HG02938 (cell line): ENCODE measurements at regions not wholly inside any gene's neighbourhood (a gene's known extent, or its start where the extent isn't known, plus 50 kb on each side); places are given as distances from the start of the nearest gene placed in this dataset.
A peak's percentile ranks its signal among the peaks of the same experiment; 100 is the strongest.
"Not testable (repeated sequence)": the region's sequence is repeated elsewhere in the genome, so short reads cannot be mapped to it uniquely, and the experiment has no call there.

Experiments used
- ATAC-seq: cut with Tn5 transposase; IDR thresholded peaks from one replicate; pipeline ENCODE4 v1.9.1; 2021; ENCODE audit warnings: mild to moderate bottlenecking, moderate library complexity; ENCODE audit not compliant: unreplicated experiment

DNA sequence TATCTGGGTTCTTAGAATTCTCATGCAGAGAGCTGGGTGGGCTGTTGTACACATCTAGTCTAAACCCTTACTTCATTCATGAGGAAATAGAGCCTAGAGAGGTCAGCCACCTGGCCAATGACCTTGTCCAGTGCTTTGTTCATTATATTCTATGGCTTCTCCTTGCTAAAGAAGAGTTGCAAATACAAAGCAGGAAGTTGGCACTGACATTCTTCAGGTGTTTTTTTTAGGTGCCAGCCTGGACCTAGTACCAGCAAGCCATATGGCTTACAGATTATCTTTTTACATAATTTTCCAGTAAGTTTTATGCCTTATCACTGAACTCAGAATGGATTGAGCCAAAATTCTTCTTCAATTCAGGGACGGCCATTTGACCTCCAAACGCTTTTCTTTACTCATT lies 54.7 kb upstream of the PGM2 start:
- ATAC-seq = no peak

DNA sequence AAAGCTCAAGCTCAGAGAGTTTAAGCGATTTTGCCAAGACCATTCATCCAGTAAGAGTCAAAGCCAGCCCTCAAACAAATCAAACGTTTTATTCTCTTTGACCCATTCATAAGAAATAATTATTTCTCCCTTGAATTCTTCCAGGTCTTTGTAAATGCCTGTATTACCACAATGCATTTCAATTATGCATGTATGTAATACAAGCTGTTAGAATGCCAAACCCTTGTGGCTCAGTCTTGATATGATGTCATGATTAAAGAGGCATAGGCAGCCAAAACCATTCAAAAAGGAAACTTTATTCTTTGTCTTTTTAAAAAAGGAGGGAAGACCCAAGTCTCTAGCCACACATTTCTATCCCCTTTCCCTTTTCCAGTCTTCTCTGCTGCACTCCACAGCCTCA lies 56.5 kb upstream of the PGM2 start:
- no peak for ATAC-seq

DNA sequence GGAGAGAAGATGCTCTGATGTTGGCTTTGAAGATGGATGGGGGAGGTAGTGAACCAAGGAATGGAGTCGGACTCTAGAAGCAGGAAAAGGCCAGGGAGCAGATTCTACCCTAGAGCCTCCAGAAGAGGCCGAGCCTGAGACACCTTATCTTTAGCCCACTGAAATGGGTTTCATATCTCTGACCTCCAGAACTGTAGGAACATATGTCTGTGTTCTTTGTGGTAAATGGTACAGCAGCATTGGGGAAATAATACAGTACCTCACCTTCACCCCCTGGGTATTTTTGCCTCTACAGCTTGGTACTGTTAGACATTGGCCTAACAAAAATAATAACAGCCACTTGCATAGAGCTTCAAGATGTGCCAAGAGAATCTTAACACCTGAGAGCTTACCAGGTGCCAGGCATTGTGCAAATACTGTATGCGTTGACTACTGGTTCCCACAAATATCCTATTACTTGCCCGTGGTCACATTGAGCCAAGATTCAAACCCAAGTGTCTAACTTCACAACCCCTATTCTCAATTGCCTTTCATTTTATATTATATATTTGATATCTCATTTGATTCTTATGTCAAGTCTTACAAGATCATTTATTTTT lies 57.0 kb upstream of the PGM2 start:
- no peak for ATAC-seq

DNA sequence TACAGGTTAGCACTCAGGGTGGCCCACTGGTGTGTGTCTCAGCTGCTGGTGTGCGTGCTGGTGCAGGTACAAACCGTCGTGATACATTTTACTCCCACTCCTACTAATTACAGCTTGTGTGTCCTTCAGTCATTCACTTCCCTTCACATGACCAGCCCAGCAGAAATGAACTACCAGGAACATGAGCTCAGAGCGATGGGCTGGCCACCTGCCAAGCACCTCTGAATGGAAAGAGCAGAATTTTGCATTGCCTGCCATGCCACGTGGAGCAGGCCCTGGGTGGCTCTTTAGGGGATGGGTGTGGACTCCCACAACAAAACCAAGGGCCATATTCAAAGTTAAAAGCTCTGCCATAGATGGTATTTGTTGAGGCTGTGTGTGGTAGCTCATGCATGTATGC lies 58.9 kb upstream of the PGM2 start:
- ATAC-seq = no peak

DNA sequence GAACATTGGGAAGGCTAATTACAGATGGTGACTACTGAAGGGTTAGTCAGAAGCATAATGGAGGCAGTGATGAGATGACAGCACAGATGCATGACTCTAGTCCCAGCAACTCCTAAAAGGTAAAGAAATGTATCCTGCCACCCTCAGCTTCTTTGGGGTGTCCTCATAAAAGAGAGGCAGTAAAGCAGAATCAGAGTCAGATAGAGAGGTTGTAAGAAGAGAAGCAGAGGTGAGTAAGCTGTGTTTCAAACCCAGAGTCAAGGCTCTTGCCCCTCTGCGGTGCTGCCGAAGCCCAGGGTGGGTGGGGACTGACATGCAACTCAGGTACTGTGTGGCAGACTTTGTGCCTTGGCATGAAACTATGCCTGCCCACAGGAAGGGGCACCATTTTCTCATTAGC lies 59.5 kb upstream of the PGM2 start:
- no peak for ATAC-seq

DNA sequence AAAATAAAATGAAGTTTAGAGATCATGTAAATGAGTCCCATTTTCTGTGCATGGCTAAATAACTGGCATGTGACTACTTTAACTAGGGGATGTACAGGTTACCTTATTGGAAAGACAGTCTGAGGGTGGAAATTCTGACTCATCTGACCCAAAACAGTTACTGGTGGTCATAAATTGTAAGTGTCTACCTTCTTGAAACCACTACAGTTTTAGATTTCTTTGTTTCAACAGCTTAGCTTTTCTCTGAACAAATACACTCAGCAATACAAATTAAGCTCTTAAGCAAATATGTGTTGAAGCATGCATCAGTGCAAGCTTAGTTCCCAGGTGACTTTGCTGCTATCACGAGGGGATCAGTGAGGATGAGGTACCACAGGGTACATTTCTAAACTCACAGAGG lies 60.7 kb upstream of the PGM2 start:
- ATAC-seq = peak; percentile 81

DNA sequence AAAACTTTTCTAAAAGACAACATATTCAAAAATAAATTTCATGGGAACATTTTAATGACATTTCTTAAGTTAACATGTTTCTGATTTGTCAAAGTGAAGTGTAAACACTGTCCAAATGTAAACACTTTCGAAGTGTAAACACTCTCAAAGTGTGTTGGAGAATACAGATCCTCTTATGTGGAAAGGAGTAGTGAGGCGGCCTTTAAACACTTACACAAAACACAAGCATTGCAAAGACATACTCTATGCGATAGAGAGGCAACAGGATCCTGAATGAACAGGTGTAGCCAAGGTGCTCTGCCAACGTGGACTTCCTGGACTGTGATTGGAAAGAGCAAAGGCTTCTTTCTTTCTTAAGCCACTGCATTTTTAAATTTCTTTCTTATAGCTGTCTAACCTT lies 62.7 kb upstream of the PGM2 start:
- no peak for ATAC-seq

DNA sequence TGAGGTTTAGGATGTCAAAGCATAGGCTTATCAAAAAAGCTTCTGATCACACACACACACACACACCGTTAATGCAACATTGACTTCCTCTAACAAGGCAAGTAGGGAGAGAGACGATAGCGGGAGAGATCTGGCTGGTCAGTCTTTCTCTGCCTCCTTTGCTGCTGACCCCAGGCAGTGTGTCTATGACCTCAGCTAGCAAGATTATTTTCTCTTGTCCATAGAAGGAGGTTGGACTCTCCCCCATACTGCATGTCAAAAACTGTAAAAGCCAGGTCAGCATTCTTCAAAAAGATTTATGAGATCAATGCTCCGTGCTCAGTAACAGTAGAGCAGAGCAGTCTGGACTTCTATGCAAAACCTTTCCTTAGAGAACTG lies 63.5 kb upstream of the PGM2 start:
- no peak for ATAC-seq

DNA sequence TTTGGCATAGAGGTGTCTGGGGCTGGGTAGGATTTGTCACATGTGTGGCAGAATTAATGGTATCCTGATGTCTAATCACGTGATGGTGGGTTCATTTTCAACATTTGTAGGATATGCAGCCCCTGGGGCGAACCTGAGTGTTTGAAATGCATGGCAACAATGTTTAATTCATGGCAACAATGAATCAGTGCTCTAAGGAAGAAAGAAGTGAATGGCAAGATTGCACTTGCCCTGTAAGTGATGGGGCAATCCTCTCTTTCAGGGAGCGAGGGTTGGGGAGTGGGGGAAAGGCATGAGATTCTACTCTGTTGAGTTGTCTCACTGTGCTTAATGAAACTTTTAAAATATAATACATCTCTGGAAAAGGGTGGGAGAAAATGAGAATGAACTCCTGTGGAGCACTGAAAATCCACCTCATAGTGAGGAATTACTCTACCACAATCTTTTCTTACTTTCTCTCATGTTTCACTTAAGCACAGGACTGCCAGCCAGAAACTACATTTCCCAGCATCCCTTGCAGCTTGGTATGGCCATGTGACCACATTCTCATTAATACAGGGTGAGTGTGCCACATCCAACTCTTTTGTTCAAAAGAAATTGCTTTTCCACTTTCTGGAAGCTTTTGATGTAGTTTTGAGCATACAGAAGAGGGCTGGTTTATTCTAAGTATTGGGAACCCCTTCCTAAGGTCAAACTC lies 64.0 kb upstream of the PGM2 start:
- ATAC-seq = no peak

DNA sequence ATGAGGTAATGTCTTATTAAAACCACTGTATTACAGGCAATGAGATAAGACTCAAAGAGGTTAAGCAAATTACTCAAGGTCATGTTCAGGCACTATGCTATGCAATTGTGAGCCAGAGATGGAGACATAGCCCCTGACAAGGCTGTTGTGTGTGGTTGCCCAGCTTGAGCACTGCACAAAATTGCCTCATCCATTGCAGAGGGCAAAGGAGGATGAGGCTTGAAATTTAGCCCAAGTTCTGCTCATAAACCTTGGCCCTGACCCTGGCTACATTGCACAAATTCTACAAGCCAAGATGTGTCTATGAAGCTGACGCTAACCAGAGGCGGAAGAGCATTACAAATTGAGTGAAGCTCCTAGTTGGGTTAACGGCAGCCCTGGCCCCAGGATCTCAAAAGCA lies 65.6 kb upstream of the PGM2 start:
- no peak for ATAC-seq

DNA sequence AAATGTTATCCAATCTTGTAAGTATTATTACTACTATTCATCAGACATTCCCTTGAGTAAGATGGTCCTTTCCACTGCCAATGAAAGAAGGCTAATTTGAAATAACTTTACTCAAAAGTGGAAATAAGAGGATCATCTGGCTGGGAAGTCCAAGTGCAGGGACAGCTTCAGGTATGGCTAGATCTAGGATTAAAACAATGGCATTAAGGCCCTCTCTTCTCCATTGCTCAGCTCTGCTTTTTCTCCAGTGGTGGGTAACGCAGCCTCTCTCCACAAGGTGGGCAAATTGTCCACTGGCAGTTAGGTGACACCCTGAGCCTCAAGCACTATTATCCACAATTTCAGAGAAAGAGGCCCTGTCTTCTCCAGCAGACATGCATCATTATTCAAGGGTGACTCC lies 66.7 kb upstream of the PGM2 start:
- no peak for ATAC-seq

DNA sequence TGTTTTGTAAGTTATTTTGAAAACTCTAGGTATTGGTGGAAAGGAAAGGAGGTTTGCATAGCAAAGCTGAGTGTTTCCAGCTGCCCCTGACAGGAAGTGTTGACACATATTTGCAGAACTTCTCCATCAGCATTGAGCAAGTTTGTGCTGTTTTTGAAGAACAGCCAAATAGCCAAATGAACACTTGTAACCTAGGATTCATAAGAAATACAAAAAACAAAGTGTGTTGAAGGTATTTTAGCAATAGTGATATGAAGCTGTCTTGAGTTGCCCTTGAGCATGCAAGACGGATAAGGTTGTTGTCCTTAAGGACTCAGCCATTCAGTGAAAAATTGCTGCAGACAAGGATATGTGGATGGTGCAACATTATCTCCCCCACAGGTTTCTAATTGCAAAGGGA lies 68.3 kb upstream of the PGM2 start:
- no peak for ATAC-seq

DNA sequence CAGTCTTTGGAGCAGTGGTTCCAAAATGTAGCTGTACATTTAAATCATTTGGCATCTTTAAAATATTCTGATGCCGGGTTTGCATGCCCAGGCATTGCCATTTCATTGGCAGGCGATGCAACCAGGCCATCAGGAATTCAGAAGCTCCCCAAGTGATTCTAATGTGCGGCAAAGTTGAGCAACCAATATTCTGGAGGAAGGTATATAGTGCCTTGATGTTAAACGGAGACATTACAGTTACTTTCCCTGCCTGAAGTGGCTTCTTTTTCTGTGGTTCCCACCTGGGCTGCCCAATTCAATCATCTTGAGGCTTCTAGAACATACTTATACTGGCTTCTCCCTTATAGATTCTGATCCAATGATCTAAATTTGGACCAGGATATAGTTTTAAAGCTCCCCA lies 68.7 kb upstream of the PGM2 start:
- ATAC-seq = no peak

DNA sequence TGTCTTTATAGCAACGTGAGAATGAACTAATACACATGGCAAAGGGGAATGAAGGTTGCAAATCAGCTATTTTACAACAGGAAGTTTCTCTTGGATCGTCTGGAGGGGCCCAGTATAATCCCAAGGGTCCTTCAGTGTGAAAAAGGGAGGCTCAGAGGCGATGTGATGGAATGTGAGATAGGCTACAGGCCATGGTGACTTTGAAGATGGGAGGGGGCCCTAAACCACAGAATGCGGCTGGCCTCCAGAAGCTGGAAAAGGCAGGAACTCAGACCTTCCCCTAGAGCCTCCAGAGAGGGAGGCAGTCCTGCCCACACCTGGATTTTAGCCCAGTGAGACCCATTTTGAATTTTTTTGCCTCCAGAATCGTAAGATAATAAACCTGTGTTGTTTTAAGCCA lies 69.4 kb upstream of the PGM2 start:
- no peak for ATAC-seq

DNA sequence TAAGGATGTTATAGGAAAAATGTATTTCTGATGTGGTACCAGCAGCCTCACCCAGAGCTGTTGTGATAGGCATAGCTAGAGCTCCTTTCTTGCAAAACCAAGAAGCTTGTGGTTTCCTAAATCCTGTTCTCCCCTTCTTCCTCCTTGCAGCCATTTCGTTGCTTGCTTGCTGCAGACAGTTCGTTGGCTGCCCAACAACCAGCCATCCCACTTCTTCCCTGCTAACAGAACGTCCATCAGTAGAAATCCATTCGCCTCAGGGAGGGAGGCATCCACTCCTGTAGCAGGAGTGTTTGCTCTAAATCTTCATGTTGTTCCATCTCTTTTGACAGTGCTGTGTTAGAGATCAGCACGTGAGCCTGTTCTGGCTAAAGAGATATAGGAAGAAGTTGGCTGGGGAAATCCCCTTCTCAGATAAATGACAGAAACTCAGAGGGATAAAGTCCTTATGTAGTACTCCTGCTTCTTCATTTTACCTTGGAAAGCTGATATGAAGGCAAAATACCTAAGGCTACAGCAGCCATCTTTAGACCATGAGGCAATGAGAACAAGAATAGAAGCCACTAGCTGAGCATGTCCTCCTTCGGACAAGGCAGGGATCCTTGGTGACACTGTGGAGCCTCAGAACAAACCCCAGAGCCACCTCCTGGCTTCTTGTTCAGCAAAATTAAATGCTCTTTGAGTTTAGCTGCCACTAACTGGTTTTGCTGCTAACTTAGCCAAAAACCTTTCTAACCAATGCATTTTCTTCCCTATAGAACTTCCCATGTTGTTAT lies 68.4 kb upstream of the RELL1 start:
- no peak for ATAC-seq

DNA sequence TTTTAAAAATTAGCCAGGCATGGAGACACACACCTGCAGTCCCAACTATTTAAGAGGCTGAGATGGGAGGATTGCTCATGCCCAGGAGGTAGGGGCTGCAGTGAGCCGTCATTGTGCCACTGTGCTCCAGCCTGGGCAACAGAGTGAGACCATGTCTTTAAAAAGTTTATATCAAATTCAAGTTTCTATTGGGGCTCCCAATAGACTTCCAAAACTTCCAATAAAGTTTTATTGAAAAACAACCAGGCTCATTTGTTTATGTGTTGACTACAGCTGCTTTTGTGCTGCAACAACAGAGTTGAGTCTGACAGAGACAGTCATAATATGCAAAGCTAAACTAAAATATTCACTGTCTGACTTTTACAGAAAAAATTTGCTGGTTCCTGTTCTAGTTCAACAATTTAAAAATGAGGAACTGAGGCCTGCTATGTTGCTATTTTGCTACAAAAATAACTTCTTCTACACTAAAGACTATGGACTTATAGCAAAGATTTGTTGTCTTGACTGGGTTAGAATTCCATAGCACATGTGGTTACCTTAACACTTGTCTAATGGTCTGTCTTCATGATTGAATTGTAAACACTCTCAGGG lies 63.3 kb upstream of the RELL1 start:
- ATAC-seq = peak; percentile 66

DNA sequence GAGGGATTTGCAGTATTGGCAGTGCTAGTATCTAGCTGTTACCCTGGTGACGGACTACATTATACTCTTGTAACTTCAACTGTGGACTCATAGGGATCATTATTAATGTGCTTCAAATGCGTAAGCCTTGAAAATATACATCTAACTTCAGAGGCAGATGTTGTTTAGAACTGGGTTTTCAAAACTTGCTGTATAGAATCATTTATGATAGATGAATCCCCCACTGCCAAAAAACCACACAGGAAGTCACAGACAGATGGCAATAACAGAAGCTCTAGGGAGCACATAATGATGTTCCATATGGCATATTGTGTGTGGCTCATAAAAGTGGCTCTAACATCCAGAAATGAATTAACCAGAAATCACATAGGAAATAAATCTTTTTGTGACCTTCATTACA lies 62.3 kb upstream of the RELL1 start:
- no peak for ATAC-seq

DNA sequence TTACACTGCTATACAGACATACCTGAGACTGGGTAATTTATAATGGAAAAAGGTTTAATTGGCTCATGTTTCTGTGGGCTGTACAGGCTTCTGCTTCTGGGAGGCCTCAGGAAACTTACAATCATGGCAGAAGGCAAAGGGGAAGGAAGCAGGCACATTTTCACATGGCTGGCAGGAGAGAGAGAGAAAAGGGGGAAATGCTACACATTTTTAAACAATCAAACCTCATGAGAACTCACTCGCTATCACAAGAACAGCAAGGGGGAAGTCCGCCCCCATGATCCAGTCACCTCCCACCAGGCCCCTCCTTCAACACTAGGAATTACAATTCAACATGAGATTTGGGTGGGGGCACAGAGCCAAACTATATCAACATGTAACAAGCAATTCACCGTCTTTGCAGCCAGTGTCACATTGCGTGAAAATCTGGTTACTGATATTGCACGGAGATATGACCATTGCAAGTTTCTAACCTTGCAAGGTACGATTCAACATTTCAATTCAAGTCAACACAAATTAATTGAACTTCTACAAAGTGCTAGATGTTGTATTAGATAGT lies 61.7 kb upstream of the RELL1 start:
- ATAC-seq = no peak

DNA sequence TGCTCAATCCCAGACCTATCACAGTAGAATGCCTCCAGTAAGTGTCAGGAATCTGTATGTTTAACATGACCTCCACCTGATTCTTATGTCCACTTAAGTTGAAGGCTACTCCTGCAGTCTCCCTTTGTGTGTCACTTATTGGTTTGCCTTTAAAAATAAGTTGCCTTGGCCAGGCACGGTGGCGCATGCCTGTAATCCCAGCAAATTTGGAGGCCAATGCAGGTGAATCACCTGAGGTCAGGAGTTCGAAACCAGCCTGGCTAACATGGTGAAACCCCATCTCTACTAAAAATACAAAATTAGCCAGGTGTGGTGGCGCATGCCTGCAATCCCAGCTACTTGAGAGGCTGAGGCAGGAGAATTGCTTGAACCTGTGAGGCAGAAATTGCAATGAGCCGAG lies 60.7 kb upstream of the RELL1 start:
- ATAC-seq = not testable (repeated sequence)

DNA sequence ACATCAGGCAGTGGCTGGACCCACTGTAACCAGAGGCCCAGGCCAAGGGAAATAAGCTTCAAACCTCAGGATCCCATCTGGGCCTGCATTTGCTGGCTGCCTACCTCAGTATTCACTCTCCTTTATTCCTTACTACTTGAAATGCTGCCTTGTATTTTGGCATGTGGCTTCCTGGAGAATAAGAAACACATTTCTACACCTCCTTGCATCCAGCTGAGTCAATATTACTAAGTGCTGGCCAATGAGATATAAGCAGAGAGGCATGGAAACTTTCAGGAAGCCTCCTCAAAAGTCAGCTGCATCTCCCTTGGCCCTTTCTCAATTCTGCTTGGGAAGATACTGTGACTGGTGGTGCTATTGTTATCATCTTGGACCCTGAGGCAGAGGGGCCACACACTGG lies 59.8 kb upstream of the RELL1 start:
- no peak for ATAC-seq

DNA sequence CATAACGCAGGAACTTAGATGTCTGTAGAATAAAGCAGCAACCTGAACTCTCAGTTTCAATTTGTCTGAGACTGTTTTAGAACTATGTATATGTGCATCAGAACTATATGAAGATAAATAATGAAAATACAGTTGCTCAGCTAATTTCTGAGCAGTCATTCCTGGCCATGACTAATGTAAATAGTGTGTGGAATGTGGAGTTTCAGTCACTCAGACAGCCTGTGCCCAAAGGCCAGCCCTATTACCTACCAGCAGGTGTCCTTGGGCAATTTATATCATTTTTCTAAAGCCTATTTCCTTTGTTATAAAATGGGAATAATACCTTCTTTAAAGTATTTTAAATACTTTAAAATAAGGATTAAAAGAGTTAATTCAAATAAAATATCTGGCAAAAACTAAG lies 56.0 kb upstream of the RELL1 start:
- ATAC-seq = no peak

DNA sequence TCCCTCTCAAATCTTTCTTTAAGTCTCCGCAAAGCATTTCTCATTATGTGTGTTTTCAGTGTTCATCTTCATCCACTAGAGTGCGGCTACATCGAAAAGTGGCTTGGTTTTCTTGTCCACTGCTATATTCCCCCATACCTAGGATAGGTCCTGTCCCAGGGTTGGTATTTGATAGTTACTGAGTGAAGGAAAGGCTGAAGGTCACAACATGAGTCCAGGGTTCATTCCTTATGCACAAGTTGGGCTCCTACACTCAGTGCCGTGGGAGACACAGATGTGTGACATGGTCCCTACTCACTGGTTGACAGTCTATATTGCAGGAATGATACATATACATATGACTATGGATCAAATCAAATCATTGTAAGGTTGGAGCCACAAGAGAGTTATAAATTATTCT lies 55.4 kb upstream of the RELL1 start:
- no peak for ATAC-seq
